Umbilical cord (tissue), 1 donor: ENCODE measurements at regions not wholly inside any gene's neighbourhood (a gene's known extent, or its start where the extent isn't known, plus 50 kb on each side); places are given as distances from the start of the nearest gene placed in this dataset.

Source experiments
- DNase-seq: peaks from one replicate; pipeline ENCODE4 v3.0.0-alpha.2; 2015; ENCODE audit warnings: low spot score

DNA sequence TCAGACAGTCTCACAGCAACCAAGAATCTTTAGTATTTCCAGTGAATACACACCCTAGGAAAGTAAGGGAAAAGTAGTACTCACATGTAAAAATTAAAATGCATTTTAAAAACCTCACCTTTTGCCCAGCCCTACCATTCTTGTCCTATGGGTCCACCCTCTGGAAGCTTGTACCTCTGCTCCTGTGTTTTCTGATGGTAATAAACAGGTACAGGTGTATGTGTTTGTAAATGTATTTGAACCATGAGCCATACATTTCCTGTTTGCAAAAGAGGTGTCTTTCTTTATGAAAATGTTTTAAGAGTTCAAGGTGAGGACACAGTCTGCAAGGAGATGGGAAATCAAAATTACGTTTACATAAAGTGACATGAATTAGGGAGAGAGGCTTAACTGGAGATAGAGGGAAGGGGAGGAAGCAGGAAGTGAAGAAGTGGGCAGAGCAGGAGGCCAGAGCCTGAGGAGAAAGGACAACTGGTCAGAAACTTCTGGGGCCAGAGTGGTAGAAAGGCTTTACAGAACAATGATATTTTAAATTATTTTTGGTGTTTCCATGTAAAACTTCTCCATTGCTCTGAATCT, 52.0 kb upstream of the IVNS1ABP start:
- DNase-seq: no peak

DNA sequence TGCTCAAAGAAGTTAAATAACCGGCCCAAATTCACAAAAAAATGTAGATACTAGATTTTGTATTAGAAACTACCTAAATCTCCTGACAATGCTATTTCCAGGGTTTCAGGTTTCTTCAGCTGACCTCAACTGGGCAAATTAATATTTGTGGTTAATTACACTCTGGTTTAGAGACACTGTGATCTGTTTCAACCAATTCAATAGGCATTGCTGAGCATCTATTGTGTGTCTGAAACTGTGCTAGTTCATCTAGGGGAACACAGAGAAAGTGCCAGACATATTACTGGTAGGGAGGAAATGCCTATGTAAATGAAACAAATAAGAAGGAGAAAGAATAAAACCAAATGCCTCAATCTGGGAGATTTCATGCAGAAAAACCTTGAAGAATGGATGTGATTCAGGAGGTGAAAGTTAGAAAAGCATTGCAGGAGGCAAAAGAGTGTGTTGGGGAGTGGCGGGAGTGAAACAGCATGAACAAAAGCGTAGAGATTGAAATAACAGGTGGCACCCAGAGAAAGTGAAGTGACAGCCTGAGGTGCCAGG, 51.3 kb upstream of the IVNS1ABP start:
- no peak for DNase-seq

DNA sequence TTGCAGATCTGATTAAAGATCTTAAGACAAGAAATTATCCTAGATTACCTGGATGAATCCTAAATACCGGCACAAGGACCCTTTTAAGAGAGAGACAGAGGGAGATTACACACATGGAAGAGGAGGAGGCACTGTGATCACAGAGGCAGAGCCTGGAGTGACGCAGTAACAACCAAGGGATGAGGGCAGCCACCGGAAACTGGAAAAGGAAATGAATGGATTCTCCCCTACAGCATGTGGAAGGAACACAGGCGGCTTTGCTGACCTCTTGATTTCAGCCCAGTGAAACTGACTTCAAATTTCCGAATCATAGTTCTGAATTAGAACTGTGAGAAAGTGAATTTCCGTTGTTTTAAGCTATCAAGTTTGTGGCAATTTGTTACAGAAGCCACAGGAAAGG, 50.2 kb upstream of the IVNS1ABP start:
- DNase-seq: no peak
